Cardiac septum (tissue), 1 donor: ENCODE measurements at regions not wholly inside any gene's neighbourhood (a gene's known extent, or its start where the extent isn't known, plus 50 kb on each side); places are given as distances from the start of the nearest gene placed in this dataset.

Experiments
- DNase-seq: peaks from one replicate; pipeline ENCODE4 v3.0.0-alpha.2; 2020; ENCODE audit warnings: low spot score
- intact Hi-C: fragments of 100-400 bp; cut with DNase I; formaldehyde crosslinking; loops from one replicate; pipeline ENCODE4 v1.14.0; 2022
- donor health status: DM: no; HTN: no; CAD: no.

GRCh38 chr7:108684629-108685028 is 115.0 kb downstream of the DNAJB9 start:
- intact Hi-C loops, result no loop called here

GRCh38 chr7:108686494-108686893 is 116.8 kb downstream of the DNAJB9 start:
- intact Hi-C loops, result no loop called here
- DNase-seq, result no peak

More at GRCh38 chr7:108684629-108685028, 115.0 kb downstream of the DNAJB9 start:
- no peak for DNase-seq

GRCh38 chr7:108697254-108697653 is 127.6 kb downstream of the DNAJB9 start:
- intact Hi-C loops, result no loop called here
- no peak for DNase-seq

GRCh38 chr7:108711611-108712010 is 141.9 kb downstream of the DNAJB9 start:
- DNase-seq, result no peak
- intact Hi-C loops, result no loop called here

- DNase-seq, result no peak
- intact Hi-C loops, result no loop called here
Observed at GRCh38 chr7:108716783-108717182, 147.1 kb downstream of the DNAJB9 start.

GRCh38 chr7:108717781-108718180 is 148.1 kb downstream of the DNAJB9 start:
- no peak for DNase-seq
- intact Hi-C loops, result no loop called here

- DNase-seq, result no peak
- intact Hi-C loops, result no loop called here
Observed at GRCh38 chr7:108719631-108720030, 150.0 kb downstream of the DNAJB9 start.

- intact Hi-C loops, result no loop called here
- no peak for DNase-seq
Observed at GRCh38 chr7:108722561-108722960, 152.9 kb downstream of the DNAJB9 start.

GRCh38 chr7:108723381-108723814 is 153.7 kb downstream of the DNAJB9 start:
- intact Hi-C loops, result no loop called here
- DNase-seq, result no peak

GRCh38 chr7:108724251-108725100 is 154.8 kb downstream of the DNAJB9 start:
- intact Hi-C loops, result no loop called here
- no peak for DNase-seq

- no peak for DNase-seq
- intact Hi-C loops, result no loop called here
Observed at GRCh38 chr7:108735814-108736213, 166.1 kb downstream of the DNAJB9 start.

GRCh38 chr7:108736221-108736891 is 166.7 kb downstream of the DNAJB9 start:
- intact Hi-C loops, result no loop called here
- no peak for DNase-seq

- intact Hi-C loops, result no loop called here
- DNase-seq, result no peak
Observed at GRCh38 chr7:108770981-108771745, 201.5 kb downstream of the DNAJB9 start.

- intact Hi-C loops, result no loop called here
Observed at GRCh38 chr7:108771853-108772252, 202.2 kb downstream of the DNAJB9 start.

GRCh38 chr7:108777966-108778365 is 208.3 kb downstream of the DNAJB9 start:
- intact Hi-C loops, result no loop called here
- DNase-seq, result no peak

More at GRCh38 chr7:108771853-108772252, 202.2 kb downstream of the DNAJB9 start:
- no peak for DNase-seq

GRCh38 chr7:108789451-108789850 is 219.8 kb downstream of the DNAJB9 start:
- intact Hi-C loops, result no loop called here
- no peak for DNase-seq

- intact Hi-C loops, result no loop called here
- no peak for DNase-seq
Observed at GRCh38 chr7:108794466-108794865, 224.8 kb downstream of the DNAJB9 start.

- intact Hi-C loops, result no loop called here
- DNase-seq, result no peak
Observed at GRCh38 chr7:108802650-108803049, 233.0 kb downstream of the DNAJB9 start.

GRCh38 chr7:108805808-108806397 is 236.2 kb downstream of the DNAJB9 start:
- intact Hi-C loops, result no loop called here
- no peak for DNase-seq
